ENCODE measurements at regions not wholly inside any gene's neighbourhood (a gene's known extent, or its start where the extent isn't known, plus 50 kb on each side); places are given as distances from the start of the nearest gene placed in this dataset.

DNA sequence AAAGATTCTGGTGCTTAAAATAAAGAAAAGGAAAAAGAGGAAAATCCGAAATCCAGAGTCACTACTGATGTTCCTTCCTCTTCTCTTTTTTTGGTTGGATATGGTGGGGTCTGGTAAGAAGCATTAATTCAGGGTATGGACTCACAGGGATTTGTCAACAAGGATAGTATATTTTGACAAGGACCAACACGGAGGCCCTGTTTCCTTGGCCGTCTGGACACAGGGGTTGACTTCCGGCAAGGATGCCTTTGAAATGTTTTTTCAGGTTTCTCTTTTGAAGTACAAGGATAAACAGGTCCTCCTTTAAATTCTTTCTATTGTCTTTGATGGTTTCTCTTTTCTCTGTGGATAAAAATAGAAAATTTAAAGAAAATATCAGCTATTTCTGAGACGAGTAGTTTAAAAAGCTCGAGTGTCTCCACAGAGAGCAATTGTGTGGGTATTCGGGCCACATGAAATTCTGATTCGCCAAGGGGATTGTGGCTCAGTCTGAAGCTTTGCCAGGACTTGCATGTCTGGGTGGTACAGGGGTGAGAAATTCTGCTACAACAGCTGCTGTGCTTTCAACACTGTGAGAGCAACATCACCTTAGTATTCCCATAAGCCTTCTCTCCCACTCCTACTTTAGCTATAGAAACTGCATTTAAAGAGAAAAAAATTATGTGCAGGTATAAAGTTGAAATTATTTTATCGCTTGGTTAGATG is 88.5 kb upstream of the CSRP2 start:
- Histone ChIP-seq H3K4me3 (ENCODE audit: insufficient read depth, low read depth, low read length) (no peak overlapping the region), H2AK9ac (replicated peaks; ENCODE audit: low read depth, low read length, poor library complexity) (no peak overlapping the region), H2BK20ac (ENCODE audit: low read depth, low read length) (no peak overlapping the region), H3K79me1 (ENCODE audit: low read depth in 1 of 2, low read length in 2 of 2) (no peaks in the 10 kb centered on the region), H2BK15ac (ENCODE audit: low read depth, low read length) (no peak overlapping the region), H3K9ac (ENCODE audit: low read depth, low read length) (no peak overlapping the region), H2AFZ (replicated peaks; ENCODE audit: low read length, poor library complexity) (no peak overlapping the region), H3K4me2 (ENCODE audit: low read depth, low read length) (no peak overlapping the region), H3K18ac (ENCODE audit: low read depth, low read length) (no peak overlapping the region), H3K9me1 (ENCODE audit: insufficient read depth, low read length) (no peaks in the 10 kb centered on the region), H3K23ac (ENCODE audit: low read depth, low read length) (no peak overlapping the region), H3K27me3 (ENCODE audit: control insufficient read depth, insufficient read depth, low read length) (peaks cover 6% of the 10 kb centered on the region), H3K9me3 (ENCODE audit: control insufficient read depth, insufficient read depth, low read length) (no peaks in the 10 kb centered on the region), H3K14ac (replicated peaks; ENCODE audit: low read depth, low read length) (no peak overlapping the region), H3K56ac (ENCODE audit: extremely low read depth, insufficient read depth, low read length) (no peak overlapping the region), H3K36me3 (ENCODE audit: control insufficient read depth, insufficient read depth, low read length) (no peaks in the 10 kb centered on the region), H3K4me1 (ENCODE audit: control insufficient read depth, insufficient read depth, low read length) (no peaks in the 10 kb centered on the region), H3K4ac (ENCODE audit: low read depth, low read length) (no peak overlapping the region), H3K27ac (ENCODE audit: insufficient read depth, low read length) (no peak overlapping the region), H4K5ac (ENCODE audit: low read depth, low read length) (no peak overlapping the region), H4K20me1 (ENCODE audit: insufficient read depth, low read length) (no peaks in the 10 kb centered on the region), H4K91ac (ENCODE audit: insufficient read depth, low read depth, low read length) (no peak overlapping the region), H4K8ac (ENCODE audit: low read depth in 2 of 2, low read length in 2 of 2) (no peak overlapping the region), H2AK5ac (ENCODE audit: low read depth, low read length) (no peak overlapping the region), H2BK5ac (ENCODE audit: low read depth, low read length, poor library complexity, severe bottlenecking) (no peak overlapping the region), H2BK120ac (ENCODE audit: low read depth, low read length) (no peak overlapping the region)
- ATAC-seq (ENCODE audit: low read depth) (no peak), DNase-seq (no peak)
- no peak for TF ChIP-seq CHD1 (IDR thresholded peaks at IDR 0.05; ENCODE audit: low read depth, low read length)
- TF ChIP-seq MAFK (IDR thresholded peaks at IDR 0.05; ENCODE audit: low read depth, low read length) = no peak
- intact Hi-C loops (cut with micrococcal nuclease) (no loop called here), in situ Hi-C loops (cut with MboI; ENCODE audit: low sequenced_read_pairs) (no loop called here), dilution Hi-C loops (cut with HindIII; ENCODE audit: low sequenced_read_pairs, unreplicated experiment) (no loop called here)
- no CpG with 5 or more reads among the region's 9 CpGs for WGBS, 2 experiments (ENCODE audit: extremely low coverage in 2 of 2, insufficient read length in 1 of 2)
- ChIA-PET POLR2A (ENCODE audit: unreplicated experiment) (no interaction called here), CTCF (no interaction called here)
- no TSS peak for BruUV-seq (replicated peaks)
